ENCODE measurements at regions not wholly inside any gene's neighbourhood (a gene's known extent, or its start where the extent isn't known, plus 50 kb on each side); places are given as distances from the start of the nearest gene placed in this dataset.

- Mint-ChIP-seq H3K9me3 (no peaks in the 10 kb centered on the region), H3K4me3 (no peak overlapping the region), H3K27me3 (no peaks in the 10 kb centered on the region), H3K4me1 (peaks cover 2% of the 10 kb centered on the region), H3K27ac (no peak overlapping the region)
- DNase-seq (no peak), ATAC-seq (no peak)
These were observed 79.4 kb upstream of the SLC4A11 start for GRCh38 chr20:3318226-3318884.

GRCh38 chr20:3316136-3316535 lies 77.1 kb upstream of the SLC4A11 start:
- no peaks in the 10 kb centered on the region for H3K9me3 Mint-ChIP-seq
- no peak overlapping the region for H3K27ac Mint-ChIP-seq
- no peak for DNase-seq
- H3K4me3 Mint-ChIP-seq = no peak overlapping the region
- no peak for ATAC-seq
- H3K4me1 Mint-ChIP-seq = no peaks in the 10 kb centered on the region
- no peaks in the 10 kb centered on the region for H3K27me3 Mint-ChIP-seq

- ATAC-seq (no peak), DNase-seq (no peak)
- Mint-ChIP-seq H3K4me1 (no peaks in the 10 kb centered on the region), H3K27ac (no peak overlapping the region), H3K4me3 (no peak overlapping the region), H3K9me3 (no peaks in the 10 kb centered on the region), H3K27me3 (no peaks in the 10 kb centered on the region)
These were observed 76.1 kb upstream of the SLC4A11 start for GRCh38 chr20:3315136-3315535.

- peak overlapping the region in 1 of 2 donors; percentile 62 for H3K27ac Mint-ChIP-seq
- ATAC-seq (no peak), DNase-seq (no peak)
- H3K27me3 Mint-ChIP-seq = no peaks in the 10 kb centered on the region
- no peak overlapping the region for H3K4me3 Mint-ChIP-seq
- no peaks in the 10 kb centered on the region for H3K9me3 Mint-ChIP-seq
- no peaks in the 10 kb centered on the region for H3K4me1 Mint-ChIP-seq
These were observed 75.4 kb upstream of the SLC4A11 start for GRCh38 chr20:3314391-3314790.

DNA sequence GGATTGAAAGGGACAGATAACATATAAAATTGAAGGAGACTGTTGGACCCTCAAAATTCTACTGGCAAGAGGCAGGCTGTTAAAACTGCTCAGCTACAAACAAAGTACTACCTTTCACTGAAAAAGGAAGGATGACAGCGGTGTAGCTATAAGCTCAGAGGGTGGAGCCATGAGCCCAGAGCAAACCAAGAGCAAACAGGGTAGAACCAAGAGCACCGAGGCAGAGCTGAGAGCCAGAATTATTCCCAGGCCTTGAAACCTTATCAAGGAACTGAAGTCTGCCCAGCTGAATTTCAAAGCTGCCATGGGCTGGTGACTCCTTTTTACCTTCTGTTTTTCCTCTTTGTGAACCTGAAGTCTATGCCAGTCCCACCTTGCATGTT lies 74.7 kb upstream of the SLC4A11 start:
- no peak for DNase-seq
- no peak for ATAC-seq
- H3K4me3 Mint-ChIP-seq = no peak overlapping the region
- no peak overlapping the region for H3K27ac Mint-ChIP-seq
- no peaks in the 10 kb centered on the region for H3K9me3 Mint-ChIP-seq
- no peaks in the 10 kb centered on the region for H3K4me1 Mint-ChIP-seq
- H3K27me3 Mint-ChIP-seq = no peaks in the 10 kb centered on the region

DNA sequence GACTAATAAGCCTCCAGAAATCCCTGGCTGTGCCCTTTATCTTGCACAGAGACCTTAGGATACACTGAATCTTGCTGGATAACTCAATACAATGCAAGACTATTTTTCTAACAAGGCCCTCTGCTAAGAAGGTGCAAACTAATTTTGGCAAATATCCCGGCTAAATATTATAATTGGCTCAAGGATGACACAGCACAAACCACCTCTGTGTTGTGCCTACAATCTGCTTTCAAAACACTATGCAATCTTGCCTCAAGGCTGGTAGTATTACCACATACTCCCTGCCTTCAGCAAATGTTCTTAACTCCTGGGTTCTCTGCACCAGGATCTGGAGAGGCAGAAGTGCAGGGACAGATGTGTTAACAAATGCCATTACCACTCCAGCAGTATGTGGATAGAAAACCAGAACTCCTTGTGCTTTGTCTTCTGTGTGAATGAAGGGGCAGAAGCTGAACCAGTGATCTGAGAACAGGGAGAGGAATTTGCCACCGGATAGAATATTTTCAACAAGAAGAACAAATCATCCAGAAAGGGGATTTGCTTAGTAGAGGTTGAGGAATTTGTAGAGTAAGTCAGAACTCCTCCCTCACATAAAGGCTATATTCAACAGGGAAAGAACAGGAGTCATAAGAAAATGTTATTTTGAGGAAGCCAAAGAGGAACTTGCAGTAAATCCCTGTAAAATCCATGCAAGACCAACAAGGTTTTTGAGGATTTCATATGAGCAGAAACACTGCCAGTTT lies 74.1 kb upstream of the SLC4A11 start:
- no peaks in the 10 kb centered on the region for H3K27me3 Mint-ChIP-seq
- no peak overlapping the region for H3K4me3 Mint-ChIP-seq
- no peak for ATAC-seq
- no peak for DNase-seq
- no peaks in the 10 kb centered on the region for H3K4me1 Mint-ChIP-seq
- H3K27ac Mint-ChIP-seq = no peak overlapping the region
- H3K9me3 Mint-ChIP-seq = no peaks in the 10 kb centered on the region

GRCh38 chr20:3311623-3312022 lies 72.6 kb upstream of the SLC4A11 start:
- no peak overlapping the region for H3K4me3 Mint-ChIP-seq
- no peak for DNase-seq
- no peak overlapping the region for H3K27ac Mint-ChIP-seq

DNA sequence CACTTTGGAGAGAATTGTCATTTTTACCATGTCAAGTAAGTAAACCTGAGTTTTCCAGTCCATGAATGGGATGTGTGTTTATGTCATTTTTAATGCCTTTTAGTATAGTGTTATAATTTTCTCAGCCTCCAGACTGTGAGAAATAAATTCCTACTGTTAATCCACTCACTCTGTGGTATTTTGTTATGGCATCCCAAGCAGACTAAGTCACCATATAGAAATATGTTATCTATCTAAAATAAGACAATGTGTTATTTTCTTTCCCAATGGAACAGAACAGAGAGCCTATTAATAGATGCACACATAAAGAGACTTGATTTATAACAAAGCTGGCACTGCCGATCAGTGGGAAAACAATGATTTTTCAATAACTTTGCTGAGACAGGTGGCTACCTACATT lies 70.2 kb upstream of the SLC4A11 start:
- DNase-seq (no peak), ATAC-seq (no peak)
- Mint-ChIP-seq H3K27me3 (no peaks in the 10 kb centered on the region), H3K27ac (no peak overlapping the region), H3K4me3 (no peak overlapping the region), H3K9me3 (no peaks in the 10 kb centered on the region), H3K4me1 (no peaks in the 10 kb centered on the region)

More at GRCh38 chr20:3311623-3312022, 72.6 kb upstream of the SLC4A11 start:
- Mint-ChIP-seq H3K4me1 (no peaks in the 10 kb centered on the region), H3K9me3 (no peaks in the 10 kb centered on the region), H3K27me3 (no peaks in the 10 kb centered on the region)
- no peak for ATAC-seq

GRCh38 chr20:3307725-3308124 lies 68.7 kb upstream of the SLC4A11 start:
- Mint-ChIP-seq H3K27ac (no peak overlapping the region), H3K9me3 (no peaks in the 10 kb centered on the region), H3K27me3 (no peaks in the 10 kb centered on the region), H3K4me3 (no peak overlapping the region), H3K4me1 (no peaks in the 10 kb centered on the region)
- no peak for DNase-seq
- no peak for ATAC-seq

- H3K27ac Mint-ChIP-seq = no peak overlapping the region
- H3K4me1 Mint-ChIP-seq = no peaks in the 10 kb centered on the region
- DNase-seq (no peak), ATAC-seq (no peak)
- no peaks in the 10 kb centered on the region for H3K27me3 Mint-ChIP-seq
- H3K4me3 Mint-ChIP-seq = no peak overlapping the region
- H3K9me3 Mint-ChIP-seq = no peaks in the 10 kb centered on the region
These were observed 68.1 kb upstream of the SLC4A11 start for GRCh38 chr20:3307078-3307477.

GRCh38 chr20:3306068-3306467 lies 67.1 kb upstream of the SLC4A11 start:
- no peak overlapping the region for H3K4me3 Mint-ChIP-seq
- ATAC-seq (no peak), DNase-seq (no peak)
- H3K27ac Mint-ChIP-seq = peak overlapping the region in 1 of 2 donors; percentile 21
- H3K27me3 Mint-ChIP-seq = no peaks in the 10 kb centered on the region
- no peaks in the 10 kb centered on the region for H3K9me3 Mint-ChIP-seq
- no peaks in the 10 kb centered on the region for H3K4me1 Mint-ChIP-seq

GRCh38 chr20:3304456-3304855 lies 65.5 kb upstream of the SLC4A11 start:
- no peak overlapping the region for H3K4me3 Mint-ChIP-seq
- H3K27ac Mint-ChIP-seq = no peak overlapping the region
- H3K9me3 Mint-ChIP-seq = no peaks in the 10 kb centered on the region
- DNase-seq = no peak
- ATAC-seq = no peak
- H3K4me1 Mint-ChIP-seq = no peaks in the 10 kb centered on the region
- no peaks in the 10 kb centered on the region for H3K27me3 Mint-ChIP-seq

- H3K9me3 Mint-ChIP-seq = no peaks in the 10 kb centered on the region
- ATAC-seq (no peak), DNase-seq (no peak)
- H3K4me1 Mint-ChIP-seq = no peaks in the 10 kb centered on the region
- no peak overlapping the region for H3K4me3 Mint-ChIP-seq
- no peaks in the 10 kb centered on the region for H3K27me3 Mint-ChIP-seq
- no peak overlapping the region for H3K27ac Mint-ChIP-seq
These were observed 58.0 kb upstream of the SLC4A11 start for GRCh38 chr20:3297079-3297378.

GRCh38 chr20:3296261-3297078 lies 57.5 kb upstream of the SLC4A11 start:
- ATAC-seq = no peak
- no peak overlapping the region for H3K27ac Mint-ChIP-seq
- no peak overlapping the region for H3K4me3 Mint-ChIP-seq
- no peaks in the 10 kb centered on the region for H3K9me3 Mint-ChIP-seq
- H3K27me3 Mint-ChIP-seq = no peaks in the 10 kb centered on the region
- no peaks in the 10 kb centered on the region for H3K4me1 Mint-ChIP-seq
- no peak for DNase-seq

All from stimulated activated naive CD8-positive, alpha-beta T cell treated with anti-CD3 and anti-CD28 coated beads, Interleukin-15, amount 100 ng/mL, for 72 hours (primary cell).